Thyroid gland (tissue), 4 donors: ENCODE measurements at regions not wholly inside any gene's neighbourhood (a gene's known extent, or its start where the extent isn't known, plus 50 kb on each side); places are given as distances from the start of the nearest gene placed in this dataset.

Experiments used
- CTCF ChIP-seq, 6 experiments: fragments of 200-600 bp in 3 of 6; fragments of 450-650 bp in 3 of 6; sonication (generic) in 3 of 6; IDR thresholded peaks; one replicate each; pipeline ENCODE4 v1.5.1; 2016 to 2019; ENCODE audit warnings: antibody characterized with exemption in 6 of 6, mild to moderate bottlenecking in 2 of 6, inconsistent platforms in 1 of 6, moderate library complexity in 1 of 6
- POLR2A ChIP-seq, 2 donors: fragments of 450-650 bp; IDR thresholded peaks; one replicate each; pipeline ENCODE4 v1.6.1; 2017; ENCODE audit warnings: antibody characterized with exemption in 2 of 2, mild to moderate bottlenecking in 2 of 2, moderate library complexity in 1 of 2

DNA sequence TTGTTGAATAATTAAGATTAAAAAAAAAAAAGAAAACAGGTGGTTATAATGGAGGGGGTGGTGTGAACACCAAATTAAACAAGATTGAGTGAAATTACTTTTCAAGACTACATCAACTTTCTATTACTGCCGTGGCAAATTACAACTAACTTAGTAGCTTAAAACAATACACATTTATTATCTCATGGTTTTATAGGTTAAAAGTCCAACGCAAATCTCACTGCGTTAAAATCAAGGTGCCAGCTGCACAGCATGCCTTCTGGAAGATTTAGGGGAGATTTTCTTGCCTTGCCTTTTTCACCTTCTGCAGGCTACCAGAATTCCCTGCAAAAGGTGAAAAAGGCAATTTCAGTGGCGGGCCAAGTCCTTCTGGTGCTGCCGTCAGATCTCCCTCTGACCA lies 58.5 kb downstream of the ATXN3L start:
- TF ChIP-seq CTCF (IDR thresholded peaks at IDR 0.05): no peak
- TF ChIP-seq POLR2A (IDR thresholded peaks at IDR 0.05): no peak
